Testis (tissue), 2 donors: ENCODE measurements at regions not wholly inside any gene's neighbourhood (a gene's known extent, or its start where the extent isn't known, plus 50 kb on each side); places are given as distances from the start of the nearest gene placed in this dataset.

Source experiments
- DNase-seq: peaks from one replicate; pipeline ENCODE4 v3.0.0-alpha.2; 2019
- H3K27ac ChIP-seq, 2 donors: fragments of 200-600 bp; sonication (generic); one replicate each; pipeline ENCODE4 v1.5.1; 2019
- H3K27me3 ChIP-seq: fragments of 200-600 bp; sonication (generic); one replicate; pipeline ENCODE4 v1.5.1; 2019
- H3K36me3 ChIP-seq: fragments of 200-600 bp; sonication (generic); one replicate; pipeline ENCODE4 v1.5.1; 2017; ENCODE audit warnings: low read depth; ENCODE audit errors: missing control alignments
- H3K4me1 ChIP-seq: fragments of 200-600 bp; sonication (generic); one replicate; pipeline ENCODE4 v1.5.1; 2019
- H3K4me3 ChIP-seq, 2 donors: fragments of 200-600 bp; sonication (generic); one replicate each; pipeline ENCODE4 v1.5.1; 2017 to 2019
- H3K9me3 ChIP-seq: fragments of 200-600 bp; sonication (generic); one replicate; pipeline ENCODE4 v1.5.1; 2017
- CTCF ChIP-seq, 3 experiments: fragments of 450-650 bp in 2 of 3; fragments of 200-600 bp in 1 of 3; sonication (generic) in 1 of 3; IDR thresholded peaks; one replicate each; pipeline ENCODE4 v1.5.1; 2016 to 2019; ENCODE audit warnings: antibody characterized with exemption in 3 of 3, mild to moderate bottlenecking in 2 of 3, moderate library complexity in 1 of 3
- POLR2A ChIP-seq: fragments of 450-650 bp; IDR thresholded peaks from one replicate; pipeline ENCODE4 v1.6.1; 2017; ENCODE audit warnings: antibody characterized with exemption, mild to moderate bottlenecking, moderate library complexity
- whole genome bisulfite sequencing, 2 donors: methylation state at CpG; one replicate each; pipeline ENCODE4 v1.1.5; 2018; 5-methylcytosine and 5-hydroxymethylcytosine counted together
- intact Hi-C: fragments of 100-400 bp; cut with DNase I; formaldehyde crosslinking; loops from one replicate; pipeline ENCODE4 v1.15.1; 2023; ENCODE audit warnings: low total_unique reads

DNA sequence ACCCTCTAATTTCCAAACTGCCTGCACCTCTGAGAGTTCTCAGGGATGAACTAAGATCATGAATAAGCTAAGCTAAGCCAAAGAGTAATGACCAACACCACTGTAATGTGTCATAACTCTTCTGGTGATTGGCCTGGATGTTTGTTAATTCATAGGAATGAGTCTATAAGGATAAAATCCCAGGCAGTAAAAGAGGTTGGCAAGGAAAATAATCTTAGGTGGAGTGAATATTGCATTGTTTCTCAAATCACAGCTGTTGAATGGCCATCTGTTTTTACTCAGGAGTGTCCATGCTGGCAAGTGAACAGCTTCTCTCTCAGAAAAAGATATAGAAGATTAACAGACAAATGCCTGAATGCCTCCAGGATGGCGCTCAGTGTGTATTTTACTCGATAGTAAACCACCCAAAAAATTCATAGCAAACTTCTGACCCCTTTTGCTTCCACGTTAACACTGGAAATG lies 60.8 kb upstream of the GLS start:
- 51 to 52% methylated on average over 3 of the region's 3 CpGs for WGBS, 2 donors
- no peak overlapping the region for H3K27ac ChIP-seq
- no peak for DNase-seq

GRCh38 chr2:190820416-190820815 lies 60.2 kb upstream of the GLS start:
- H3K9me3 ChIP-seq: no peaks in the 10 kb centered on the region
- DNase-seq: no peak
- no peak overlapping the region for H3K4me3 ChIP-seq
- 48 to 78% methylated on average over 1 of the region's 1 CpG for WGBS, 2 donors
- H3K27ac ChIP-seq: no peak overlapping the region
- TF ChIP-seq CTCF (IDR thresholded peaks at IDR 0.05) (no peak), POLR2A (no peak)
- intact Hi-C loops: no loop called here
- no peaks in the 10 kb centered on the region for H3K4me1 ChIP-seq
- no peaks in the 10 kb centered on the region for H3K36me3 ChIP-seq
- H3K27me3 ChIP-seq: no peaks in the 10 kb centered on the region

More for the DNA sequence above, 60.8 kb upstream of the GLS start:
- H3K36me3 ChIP-seq: no peaks in the 10 kb centered on the region
- no peak overlapping the region for H3K4me3 ChIP-seq
- intact Hi-C loops: no loop called here
- no peaks in the 10 kb centered on the region for H3K27me3 ChIP-seq
- H3K4me1 ChIP-seq: no peaks in the 10 kb centered on the region
- no peaks in the 10 kb centered on the region for H3K9me3 ChIP-seq
- TF ChIP-seq POLR2A (no peak), CTCF (IDR thresholded peaks at IDR 0.05) (no peak)

DNA sequence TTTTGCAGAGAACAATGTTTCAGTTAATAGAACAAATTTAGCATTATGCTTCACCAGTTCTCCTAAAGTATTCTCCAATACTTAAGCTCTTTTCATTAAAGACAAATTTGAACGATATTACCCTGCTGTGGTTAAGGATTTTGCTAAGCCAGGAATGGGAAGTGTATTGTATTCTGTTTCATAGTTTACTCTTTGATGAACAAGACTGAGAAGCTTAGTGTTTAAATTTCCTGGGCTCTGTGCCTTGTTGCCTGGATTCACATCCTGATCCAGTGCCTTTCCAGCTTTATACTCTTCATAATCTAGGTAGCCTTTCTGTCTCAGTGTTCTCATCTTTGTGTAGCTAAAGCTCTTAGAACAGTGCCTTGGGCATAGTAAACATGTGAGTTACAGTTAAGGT lies 58.6 kb upstream of the GLS start:
- Histone ChIP-seq H3K27ac (no peak overlapping the region), H3K27me3 (no peaks in the 10 kb centered on the region), H3K9me3 (no peaks in the 10 kb centered on the region), H3K36me3 (no peaks in the 10 kb centered on the region), H3K4me3 (no peak overlapping the region), H3K4me1 (no peaks in the 10 kb centered on the region)
- no peak for DNase-seq
- intact Hi-C loops: no loop called here
- TF ChIP-seq CTCF (IDR thresholded peaks at IDR 0.05) (no peak), POLR2A (no peak)
- 71 to 86% methylated on average over 1 of the region's 1 CpG for WGBS, 2 donors

- H3K36me3 ChIP-seq: no peaks in the 10 kb centered on the region
- H3K4me1 ChIP-seq: no peaks in the 10 kb centered on the region
- H3K27ac ChIP-seq: no peak overlapping the region
- no peaks in the 10 kb centered on the region for H3K27me3 ChIP-seq
- WGBS, 2 donors: 87 to 91% methylated on average over 3 of the region's 3 CpGs
- no peaks in the 10 kb centered on the region for H3K9me3 ChIP-seq
- no peak for DNase-seq
- intact Hi-C loops: no loop called here
- no peak overlapping the region for H3K4me3 ChIP-seq
- TF ChIP-seq CTCF (IDR thresholded peaks at IDR 0.05) (no peak), POLR2A (no peak)
These were observed 52.9 kb upstream of the GLS start for GRCh38 chr2:190827720-190828119.

GRCh38 chr2:190829642-190830041 lies 51.0 kb upstream of the GLS start:
- Histone ChIP-seq H3K9me3 (no peaks in the 10 kb centered on the region), H3K4me1 (no peaks in the 10 kb centered on the region), H3K36me3 (no peaks in the 10 kb centered on the region), H3K4me3 (no peak overlapping the region), H3K27me3 (no peaks in the 10 kb centered on the region), H3K27ac (no peak overlapping the region)
- 89 to 95% methylated on average over 1 of the region's 1 CpG for WGBS, 2 donors
- no peak for DNase-seq
- intact Hi-C loops: no loop called here
- TF ChIP-seq POLR2A (no peak), CTCF (IDR thresholded peaks at IDR 0.05) (no peak)
